SU-DHL-6 (cell line): ENCODE measurements at regions not wholly inside any gene's neighbourhood (a gene's known extent, or its start where the extent isn't known, plus 50 kb on each side); places are given as distances from the start of the nearest gene placed in this dataset.

Experiments
- H2AFZ ChIP-seq: fragments of 200-600 bp; sonication (generic); 2 replicates; pipeline ENCODE4 v1.6.1; 2014; ENCODE audit warnings: low read depth, mild to moderate bottlenecking, moderate library complexity, mixed read lengths, antibody characterized with exemption, low read length; ENCODE audit not compliant: severe bottlenecking
- H3F3A ChIP-seq: fragments of 200-600 bp; shearing (Covaris generic); 2 replicates; pipeline ENCODE4 v1.6.0; 2016; ENCODE audit warnings: antibody characterized with exemption, mild to moderate bottlenecking; ENCODE audit not compliant: insufficient read depth
- H3K27ac ChIP-seq: fragments of 200-600 bp; sonication (generic); 2 replicates; pipeline ENCODE4 v1.5.1; 2016; ENCODE audit warnings: low read depth, mild to moderate bottlenecking, low read length, moderate library complexity, mixed read lengths
- H3K27me3 ChIP-seq: fragments of 200-600 bp; sonication (generic), shearing (Covaris generic); 2 replicates; pipeline ENCODE4 v1.6.0; 2014; ENCODE audit warnings: mild to moderate bottlenecking, low read length
- H3K36me3 ChIP-seq: fragments of 200-600 bp; sonication (generic); 2 replicates; pipeline ENCODE4 v1.6.1; 2014; ENCODE audit warnings: mild to moderate bottlenecking, low read length, mixed read lengths
- H3K4me2 ChIP-seq: fragments of 300-600, 200-600 bp; shearing (Covaris generic), sonication (generic); 2 replicates; pipeline ENCODE4 v1.6.0; 2014; ENCODE audit warnings: low read length, low read depth, mild to moderate bottlenecking; ENCODE audit not compliant: poor library complexity, severe bottlenecking
- H3K4me3 ChIP-seq: fragments of 200-600 bp; sonication (generic); 2 replicates; pipeline ENCODE4 v1.5.1; 2014; ENCODE audit warnings: antibody characterized with exemption, low read length, mild to moderate bottlenecking, mixed read lengths; ENCODE audit not compliant: insufficient read depth, poor library complexity, severe bottlenecking
- H3K79me2 ChIP-seq: fragments of 200-600 bp; sonication (generic); 2 replicates; pipeline ENCODE4 v1.6.1; 2014; ENCODE audit warnings: mild to moderate bottlenecking, low read length, moderate library complexity; ENCODE audit not compliant: insufficient read depth
- H3K9ac ChIP-seq: fragments of 200-600 bp; sonication (generic); 2 replicates; pipeline ENCODE4 v1.7.0; 2014; ENCODE audit warnings: mild to moderate bottlenecking, low read length
- H3K9me2 ChIP-seq: fragments of 200-600 bp; sonication (generic); replicated peaks from 2 replicates; pipeline ENCODE4 v1.6.1; 2014; ENCODE audit warnings: low read length; ENCODE audit not compliant: insufficient read depth
- H3K9me3 ChIP-seq: fragments of 200-600 bp; sonication (generic); 2 replicates; pipeline ENCODE4 v1.6.1; 2014; ENCODE audit warnings: low read length, mixed read lengths; ENCODE audit not compliant: insufficient read depth
- H4K20me1 ChIP-seq: fragments of 200-600 bp; sonication (generic); 2 replicates; pipeline ENCODE4 v1.6.1; 2014; ENCODE audit warnings: low read depth, mild to moderate bottlenecking, antibody characterized with exemption, low read length, moderate library complexity, mixed read lengths
- CTCF ChIP-seq: fragments of 200-600 bp; sonication (generic); IDR thresholded peaks from one replicate; pipeline ENCODE4 v1.5.1; 2017; ENCODE audit warnings: antibody characterized with exemption, mild to moderate bottlenecking, low read length, moderate library complexity; ENCODE audit not compliant: insufficient read depth, poor library complexity, severe bottlenecking
- EZH2phosphoT487 ChIP-seq: fragments of 200-600 bp; sonication (generic), shearing (Covaris generic); conservative IDR thresholded peaks from 2 replicates; pipeline ENCODE4 v1.6.1; 2018; ENCODE audit warnings: mild to moderate bottlenecking, antibody characterized with exemption, low read length, moderate library complexity, mixed read lengths

GRCh38 chr7:26482927-26483326 lies 191.3 kb downstream of the SNX10 start:
- Histone ChIP-seq H2AFZ (no peak overlapping the region), H3K4me2 (no peak overlapping the region), H3K27ac (no peak overlapping the region), H4K20me1 (no peaks in the 10 kb centered on the region), H3K9me2 (no peaks in the 10 kb centered on the region), H3F3A (no peaks in the 10 kb centered on the region), H3K36me3 (no peaks in the 10 kb centered on the region), H3K4me3 (no peak overlapping the region), H3K9ac (no peak overlapping the region), H3K27me3 (no peaks in the 10 kb centered on the region), H3K9me3 (no peaks in the 10 kb centered on the region), H3K79me2 (no peaks in the 10 kb centered on the region)
- TF ChIP-seq EZH2phosphoT487 (no peak), CTCF (no peak)

- Histone ChIP-seq H3K4me3 (no peak overlapping the region), H3K9me3 (no peaks in the 10 kb centered on the region), H3K27me3 (no peaks in the 10 kb centered on the region), H3K9ac (no peak overlapping the region), H3K4me2 (no peak overlapping the region), H4K20me1 (no peaks in the 10 kb centered on the region), H3K27ac (no peak overlapping the region), H2AFZ (no peak overlapping the region), H3K9me2 (no peaks in the 10 kb centered on the region), H3F3A (no peaks in the 10 kb centered on the region), H3K79me2 (no peaks in the 10 kb centered on the region), H3K36me3 (no peaks in the 10 kb centered on the region)
- no peak for TF ChIP-seq EZH2phosphoT487
- TF ChIP-seq CTCF: no peak
These were observed 192.2 kb downstream of the SNX10 start for GRCh38 chr7:26483843-26484242.

DNA sequence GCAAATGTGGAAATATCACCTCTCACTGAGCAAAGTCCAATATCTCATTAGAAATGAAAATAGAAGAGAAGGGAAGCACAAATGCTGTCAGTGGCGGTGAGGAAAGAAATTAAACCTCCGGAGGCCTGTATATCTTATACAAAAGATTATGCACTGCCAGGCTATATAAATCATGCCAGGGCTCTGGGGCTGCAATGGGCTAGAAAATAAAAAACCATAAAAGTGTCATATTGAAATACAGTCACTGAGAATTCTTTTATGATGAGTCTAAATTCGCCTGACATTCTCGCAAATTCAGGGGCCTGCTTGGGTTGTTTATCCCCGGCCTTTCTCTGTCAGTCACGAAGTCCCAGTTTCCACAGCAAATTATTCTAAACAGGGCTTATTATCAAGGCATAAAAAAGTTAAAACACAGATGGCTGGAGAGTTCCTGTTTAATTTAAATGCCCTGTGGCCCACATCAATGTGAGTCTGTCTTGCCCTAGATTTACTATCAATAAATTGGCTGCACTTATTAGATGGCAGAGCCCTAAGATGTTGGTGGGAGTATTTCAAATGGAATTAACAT lies 193.8 kb downstream of the SNX10 start:
- Histone ChIP-seq H4K20me1 (no peaks in the 10 kb centered on the region), H3K27me3 (no peaks in the 10 kb centered on the region), H3K4me2 (no peak overlapping the region), H3K9ac (no peak overlapping the region), H3K79me2 (no peaks in the 10 kb centered on the region), H3K9me3 (no peaks in the 10 kb centered on the region), H3K9me2 (no peaks in the 10 kb centered on the region), H3F3A (no peaks in the 10 kb centered on the region), H3K36me3 (no peaks in the 10 kb centered on the region), H2AFZ (no peak overlapping the region), H3K27ac (no peak overlapping the region), H3K4me3 (no peak overlapping the region)
- no peak for TF ChIP-seq EZH2phosphoT487
- no peak for TF ChIP-seq CTCF
